ENCODE measurements at regions not wholly inside any gene's neighbourhood (a gene's known extent, or its start where the extent isn't known, plus 50 kb on each side); places are given as distances from the start of the nearest gene placed in this dataset.
"Not testable (repeated sequence)": the region's sequence is repeated elsewhere in the genome, so short reads cannot be mapped to it uniquely, and the experiment has no call there.

DNA sequence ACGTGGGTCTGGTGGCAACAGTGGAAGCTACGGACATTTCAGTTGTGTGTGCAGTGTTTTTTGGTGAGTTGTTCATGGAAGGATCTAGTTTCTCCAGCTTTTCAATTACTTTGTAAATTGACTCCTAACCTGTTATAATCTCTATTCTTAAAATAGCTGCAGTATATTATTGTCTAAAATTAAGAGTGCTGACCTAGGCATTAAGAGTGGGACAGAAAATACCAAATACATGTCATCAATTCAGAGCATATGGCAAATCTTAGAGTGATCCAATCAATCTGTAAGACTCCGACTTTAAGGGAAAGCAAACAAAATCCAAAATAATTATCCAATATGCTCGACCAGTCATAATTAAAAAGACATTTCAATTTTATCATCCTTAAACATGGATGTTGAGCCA lies 338.1 kb upstream of the PCDH9 start:
- H3K4me1 Mint-ChIP-seq, result no peaks in the 10 kb centered on the region
- H3K9me3 Mint-ChIP-seq, result peaks cover 5% of the 10 kb centered on the region
- no peak overlapping the region for H3K27ac Mint-ChIP-seq (ENCODE audit: low read depth)
- no peaks in the 10 kb centered on the region for H3K36me3 Mint-ChIP-seq (ENCODE audit: insufficient read depth)
- no peak for DNase-seq (ENCODE audit: low spot score in 2 of 2)
- no peaks in the 10 kb centered on the region for H3K27me3 Mint-ChIP-seq
- no peak for ATAC-seq (replicated peaks; ENCODE audit: extremely low read depth, poor library complexity, severe bottlenecking)
- H3K4me3 Mint-ChIP-seq, result no peak overlapping the region

DNA sequence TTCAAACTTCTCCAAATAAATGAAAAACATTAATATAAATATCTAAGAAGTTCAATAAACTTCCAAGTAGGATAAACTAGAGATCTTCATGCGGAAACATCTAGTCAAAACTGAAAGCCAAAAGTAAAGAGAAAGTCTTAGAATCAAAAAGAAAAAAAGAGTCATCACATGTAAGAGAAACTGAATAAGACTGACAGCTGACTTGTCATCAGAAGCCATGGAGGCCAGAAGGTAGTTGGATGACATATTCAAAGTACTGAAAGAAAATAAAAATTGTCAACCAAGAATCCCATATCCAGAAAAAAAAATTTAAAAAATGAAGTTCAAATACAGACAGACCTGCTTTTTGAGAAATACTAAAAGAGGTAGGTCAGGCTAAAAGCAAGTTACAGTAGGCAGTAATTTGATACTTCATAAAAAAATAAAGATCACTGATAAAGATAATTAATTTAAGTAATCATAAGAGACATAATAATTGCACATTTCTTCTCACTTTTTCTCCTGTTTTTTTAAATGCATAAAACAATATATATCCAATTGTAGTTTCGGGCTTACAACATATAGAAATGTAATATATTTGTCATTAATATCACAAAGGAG lies 327.6 kb upstream of the PCDH9 start:
- Mint-ChIP-seq H3K36me3 (ENCODE audit: insufficient read depth) (no peaks in the 10 kb centered on the region), H3K27me3 (no peaks in the 10 kb centered on the region), H3K9me3 (peaks cover 14% of the 10 kb centered on the region), H3K4me1 (no peaks in the 10 kb centered on the region), H3K4me3 (no peak overlapping the region), H3K27ac (ENCODE audit: low read depth) (no peak overlapping the region)
- DNase-seq (ENCODE audit: low spot score in 2 of 2) (no peak), ATAC-seq (replicated peaks; ENCODE audit: extremely low read depth, poor library complexity, severe bottlenecking) (no peak)

DNA sequence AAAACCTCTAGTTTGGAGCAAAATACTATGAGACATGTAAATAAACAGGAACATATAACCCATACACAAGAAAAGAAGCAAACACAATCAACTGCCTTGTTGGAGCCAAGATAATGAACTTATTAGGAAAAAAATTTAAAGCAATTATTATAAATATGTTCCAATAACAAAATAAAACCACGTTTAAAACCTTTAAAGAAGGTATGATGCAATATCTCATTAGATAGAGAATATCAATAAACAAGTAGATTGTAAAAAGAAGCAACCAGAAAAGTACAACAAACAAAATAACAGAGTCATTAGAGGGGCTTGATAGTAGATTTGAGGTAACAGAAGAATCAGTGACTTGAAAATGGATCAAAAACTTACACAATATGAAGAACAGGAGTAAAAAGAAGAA lies 327.0 kb upstream of the PCDH9 start:
- no peak for DNase-seq (ENCODE audit: low spot score in 2 of 2)
- H3K9me3 Mint-ChIP-seq, result peaks cover 14% of the 10 kb centered on the region
- no peaks in the 10 kb centered on the region for H3K4me1 Mint-ChIP-seq
- no peaks in the 10 kb centered on the region for H3K36me3 Mint-ChIP-seq (ENCODE audit: insufficient read depth)
- ATAC-seq (replicated peaks; ENCODE audit: extremely low read depth, poor library complexity, severe bottlenecking), result no peak
- H3K4me3 Mint-ChIP-seq, result no peak overlapping the region
- no peaks in the 10 kb centered on the region for H3K27me3 Mint-ChIP-seq
- no peak overlapping the region for H3K27ac Mint-ChIP-seq (ENCODE audit: low read depth)

DNA sequence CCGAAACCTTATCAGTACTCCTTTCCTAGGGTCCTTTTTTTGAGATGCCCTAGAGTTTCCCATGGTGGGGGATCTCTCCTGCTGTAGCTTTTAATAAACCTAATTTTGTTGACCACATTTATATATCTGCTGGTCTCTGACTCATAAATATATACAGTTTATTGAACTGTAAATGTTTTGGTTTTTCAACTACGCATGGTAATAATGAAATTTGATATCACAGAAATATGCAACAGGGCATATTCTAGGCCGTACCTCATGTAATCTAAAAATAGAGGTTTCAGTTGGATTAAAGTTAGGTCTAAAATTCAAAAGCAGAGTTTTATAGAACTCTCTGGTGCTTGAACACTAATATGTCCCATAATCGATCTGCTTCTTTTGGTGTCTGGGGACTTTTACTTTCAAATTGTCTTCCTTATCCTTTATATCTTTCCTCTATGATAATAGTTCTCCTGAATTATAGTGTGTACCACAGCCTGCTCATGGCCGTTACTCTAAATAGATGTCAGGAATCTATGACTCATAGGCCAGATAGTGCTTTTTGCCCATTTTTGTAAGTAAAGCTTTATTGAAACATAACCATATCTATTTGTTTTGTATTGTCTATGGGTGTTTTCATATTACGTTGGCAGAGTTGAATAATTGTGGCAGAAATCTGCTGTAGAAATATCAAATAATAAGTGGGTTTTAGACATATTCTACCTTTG lies 324.8 kb upstream of the PCDH9 start:
- H3K27me3 Mint-ChIP-seq, result no peaks in the 10 kb centered on the region
- DNase-seq (ENCODE audit: low spot score in 2 of 2) (no peak), ATAC-seq (replicated peaks; ENCODE audit: extremely low read depth, poor library complexity, severe bottlenecking) (no peak)
- H3K4me3 Mint-ChIP-seq, result no peak overlapping the region
- no peaks in the 10 kb centered on the region for H3K4me1 Mint-ChIP-seq
- H3K9me3 Mint-ChIP-seq, result peaks cover 19% of the 10 kb centered on the region
- no peak overlapping the region for H3K27ac Mint-ChIP-seq (ENCODE audit: low read depth)
- H3K36me3 Mint-ChIP-seq (ENCODE audit: insufficient read depth), result no peaks in the 10 kb centered on the region

DNA sequence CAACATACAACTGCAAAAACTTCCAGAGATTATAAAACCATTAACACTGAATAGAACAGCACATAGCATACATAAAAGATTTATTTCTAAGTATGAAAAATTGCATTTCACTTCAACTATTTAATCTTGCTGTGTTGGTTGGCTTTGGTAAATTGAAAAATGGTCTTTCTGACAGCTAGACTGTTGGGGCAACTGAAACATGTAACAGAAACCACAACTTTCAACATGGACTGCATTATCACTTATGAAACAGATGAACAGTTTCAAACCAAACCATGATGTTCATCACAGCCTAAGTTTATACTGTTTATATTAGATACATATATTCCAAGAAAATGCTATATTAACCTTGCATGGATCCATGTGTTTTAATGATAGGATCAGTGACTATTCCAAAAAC lies 324.1 kb upstream of the PCDH9 start:
- no peaks in the 10 kb centered on the region for H3K36me3 Mint-ChIP-seq (ENCODE audit: insufficient read depth)
- no peak overlapping the region for H3K27ac Mint-ChIP-seq (ENCODE audit: low read depth)
- H3K4me3 Mint-ChIP-seq, result no peak overlapping the region
- H3K27me3 Mint-ChIP-seq, result no peaks in the 10 kb centered on the region
- H3K4me1 Mint-ChIP-seq, result no peaks in the 10 kb centered on the region
- DNase-seq (ENCODE audit: low spot score in 2 of 2) (no peak), ATAC-seq (replicated peaks; ENCODE audit: extremely low read depth, poor library complexity, severe bottlenecking) (no peak)
- peaks cover 20% of the 10 kb centered on the region for H3K9me3 Mint-ChIP-seq

DNA sequence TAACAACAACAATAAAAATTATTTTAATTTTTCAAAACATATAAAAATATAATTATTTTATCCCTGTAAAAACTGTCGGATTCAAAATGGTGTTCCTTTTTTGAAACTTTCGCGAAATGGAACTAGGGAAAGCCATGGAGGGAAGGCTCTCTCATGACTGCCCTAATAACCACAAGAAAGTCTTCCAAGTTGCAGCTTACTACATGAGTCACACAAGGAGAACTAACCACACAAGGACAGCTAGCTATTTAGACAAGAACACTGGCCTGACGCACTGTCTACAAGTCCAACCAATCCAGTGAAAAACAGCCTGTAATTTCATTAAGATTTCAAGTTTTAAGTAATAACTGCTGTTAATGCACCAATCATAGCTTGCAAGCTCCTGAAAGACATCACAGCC lies 319.2 kb upstream of the PCDH9 start:
- no peak overlapping the region for H3K27ac Mint-ChIP-seq (ENCODE audit: low read depth)
- no peaks in the 10 kb centered on the region for H3K27me3 Mint-ChIP-seq
- no peaks in the 10 kb centered on the region for H3K4me1 Mint-ChIP-seq
- ATAC-seq (replicated peaks; ENCODE audit: extremely low read depth, poor library complexity, severe bottlenecking) (no peak), DNase-seq (ENCODE audit: low spot score in 2 of 2) (no peak)
- H3K36me3 Mint-ChIP-seq (ENCODE audit: insufficient read depth), result no peaks in the 10 kb centered on the region
- peaks cover 10% of the 10 kb centered on the region for H3K9me3 Mint-ChIP-seq
- H3K4me3 Mint-ChIP-seq, result no peak overlapping the region

DNA sequence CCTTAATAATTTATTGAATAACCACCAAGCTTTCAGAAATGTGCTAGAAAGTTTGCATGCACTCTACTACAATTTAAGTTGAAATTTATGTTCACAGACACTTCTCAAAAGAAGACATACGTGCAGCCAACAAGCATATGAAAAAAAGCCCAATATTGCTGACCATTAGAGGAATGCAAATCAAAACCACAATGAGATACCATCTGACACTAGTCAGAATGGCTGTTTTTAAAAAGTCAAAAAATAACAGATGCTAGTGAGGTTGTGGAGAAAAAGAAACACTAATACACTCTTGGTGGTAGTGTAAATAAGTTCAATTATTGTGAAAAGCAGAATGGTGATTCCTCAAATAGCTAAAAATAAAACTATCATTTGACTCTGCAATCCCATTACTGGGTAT lies 308.8 kb upstream of the PCDH9 start:
- Mint-ChIP-seq H3K27ac (ENCODE audit: low read depth) (no peak overlapping the region), H3K4me1 (no peaks in the 10 kb centered on the region), H3K27me3 (no peaks in the 10 kb centered on the region), H3K36me3 (ENCODE audit: insufficient read depth) (no peaks in the 10 kb centered on the region), H3K9me3 (peaks cover 27% of the 10 kb centered on the region), H3K4me3 (no peak overlapping the region)
- no peak for ATAC-seq (replicated peaks; ENCODE audit: extremely low read depth, poor library complexity, severe bottlenecking)
- no peak for DNase-seq (ENCODE audit: low spot score in 2 of 2)

DNA sequence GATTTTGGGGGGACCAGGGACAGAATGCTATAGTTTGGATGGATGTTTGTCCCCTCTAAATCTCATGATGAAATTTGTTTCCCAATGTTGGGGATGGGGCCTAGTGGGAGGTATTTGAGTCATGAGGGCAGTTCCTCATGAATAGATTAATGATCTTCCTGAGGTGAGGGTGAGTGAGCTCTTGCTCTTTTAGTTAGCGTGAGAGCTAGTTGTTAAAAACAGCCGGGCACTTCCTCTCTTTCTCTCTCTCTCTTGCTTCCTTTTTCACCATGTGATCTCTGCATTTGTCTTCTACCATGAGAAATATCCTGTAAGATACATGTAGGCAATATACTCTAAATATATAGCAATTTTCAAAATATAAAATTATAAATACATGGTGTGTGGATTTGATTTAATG lies 290.8 kb upstream of the PCDH9 start:
- DNase-seq (ENCODE audit: low spot score in 2 of 2), result no peak
- Mint-ChIP-seq H3K36me3 (ENCODE audit: insufficient read depth) (no peaks in the 10 kb centered on the region), H3K27me3 (no peaks in the 10 kb centered on the region), H3K27ac (ENCODE audit: low read depth) (no peak overlapping the region), H3K4me1 (no peaks in the 10 kb centered on the region), H3K4me3 (no peak overlapping the region), H3K9me3 (peaks cover 16% of the 10 kb centered on the region)
- ATAC-seq (replicated peaks; ENCODE audit: extremely low read depth, poor library complexity, severe bottlenecking), result no peak

DNA sequence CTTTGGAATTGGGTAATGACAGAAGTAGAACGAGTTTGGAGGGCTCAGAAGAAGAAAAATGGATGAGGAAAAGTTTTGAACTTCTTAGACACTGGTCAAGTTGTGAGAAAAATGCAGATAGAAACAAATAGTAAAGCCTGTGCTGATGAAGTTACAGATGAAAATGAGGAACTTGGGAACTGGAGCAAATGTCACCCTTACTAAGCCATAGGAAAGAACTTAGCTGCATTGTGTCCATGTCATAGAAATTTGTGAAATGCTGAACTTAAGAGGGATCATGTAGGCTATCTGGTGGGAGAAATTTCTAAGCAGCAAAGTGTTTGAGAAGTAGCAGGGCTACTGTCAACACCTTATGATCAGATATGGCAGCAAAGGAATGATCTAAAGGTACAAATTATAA lies 289.2 kb upstream of the PCDH9 start:
- no peak for DNase-seq (ENCODE audit: low spot score in 2 of 2)
- no peaks in the 10 kb centered on the region for H3K36me3 Mint-ChIP-seq (ENCODE audit: insufficient read depth)
- no peaks in the 10 kb centered on the region for H3K4me1 Mint-ChIP-seq
- H3K27ac Mint-ChIP-seq (ENCODE audit: low read depth), result no peak overlapping the region
- H3K27me3 Mint-ChIP-seq, result no peaks in the 10 kb centered on the region
- peaks cover 6% of the 10 kb centered on the region for H3K9me3 Mint-ChIP-seq
- no peak for ATAC-seq (replicated peaks; ENCODE audit: extremely low read depth, poor library complexity, severe bottlenecking)
- no peak overlapping the region for H3K4me3 Mint-ChIP-seq

DNA sequence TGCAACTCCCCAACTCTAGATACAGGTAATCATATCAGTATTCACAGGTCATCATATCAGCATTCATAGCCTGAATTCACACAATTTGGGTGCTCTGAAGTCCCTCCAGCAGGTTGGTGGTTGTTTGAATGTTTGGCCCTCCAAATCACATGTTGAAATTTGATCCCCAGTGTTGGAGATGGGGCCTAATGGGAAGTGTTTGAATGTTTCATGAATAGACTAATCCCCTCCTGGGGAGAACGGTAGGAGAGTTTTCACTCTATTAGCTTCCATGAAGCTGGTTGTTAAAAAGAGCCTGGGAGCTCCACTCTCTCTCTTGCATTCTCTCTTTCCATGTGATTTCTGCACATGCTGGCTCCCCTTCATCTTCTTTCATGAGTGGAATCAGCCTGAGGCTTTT lies 288.6 kb upstream of the PCDH9 start:
- no peak for ATAC-seq (replicated peaks; ENCODE audit: extremely low read depth, poor library complexity, severe bottlenecking)
- Mint-ChIP-seq H3K9me3 (peaks cover 6% of the 10 kb centered on the region), H3K4me3 (no peak overlapping the region), H3K36me3 (ENCODE audit: insufficient read depth) (no peaks in the 10 kb centered on the region), H3K27ac (ENCODE audit: low read depth) (no peak overlapping the region), H3K4me1 (no peaks in the 10 kb centered on the region), H3K27me3 (no peaks in the 10 kb centered on the region)
- DNase-seq (ENCODE audit: low spot score in 2 of 2), result no peak

DNA sequence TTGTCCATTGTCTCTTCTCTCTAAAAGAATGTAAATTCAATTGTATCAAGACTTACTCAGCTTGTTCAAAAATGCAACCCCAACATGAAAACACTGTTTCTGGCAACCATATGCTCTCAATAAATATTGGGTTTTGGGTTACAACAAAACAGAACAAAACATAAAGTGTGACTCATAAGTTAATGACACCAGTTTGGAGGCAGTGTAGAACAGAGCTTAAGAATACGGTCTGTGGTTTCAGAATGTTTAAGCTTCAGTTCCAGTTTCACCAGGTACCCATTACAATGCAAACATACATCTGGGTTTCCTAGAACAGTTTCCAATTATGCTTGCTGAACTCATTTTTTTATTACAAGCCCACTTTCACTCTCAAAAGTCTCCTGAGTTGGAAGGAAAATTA lies 285.8 kb upstream of the PCDH9 start:
- no peak for DNase-seq (ENCODE audit: low spot score in 2 of 2)
- H3K36me3 Mint-ChIP-seq (ENCODE audit: insufficient read depth), result no peaks in the 10 kb centered on the region
- H3K9me3 Mint-ChIP-seq, result peaks cover 3% of the 10 kb centered on the region
- no peak for ATAC-seq (replicated peaks; ENCODE audit: extremely low read depth, poor library complexity, severe bottlenecking)
- H3K4me1 Mint-ChIP-seq, result no peaks in the 10 kb centered on the region
- no peaks in the 10 kb centered on the region for H3K27me3 Mint-ChIP-seq
- H3K27ac Mint-ChIP-seq (ENCODE audit: low read depth), result no peak overlapping the region
- H3K4me3 Mint-ChIP-seq, result no peak overlapping the region

DNA sequence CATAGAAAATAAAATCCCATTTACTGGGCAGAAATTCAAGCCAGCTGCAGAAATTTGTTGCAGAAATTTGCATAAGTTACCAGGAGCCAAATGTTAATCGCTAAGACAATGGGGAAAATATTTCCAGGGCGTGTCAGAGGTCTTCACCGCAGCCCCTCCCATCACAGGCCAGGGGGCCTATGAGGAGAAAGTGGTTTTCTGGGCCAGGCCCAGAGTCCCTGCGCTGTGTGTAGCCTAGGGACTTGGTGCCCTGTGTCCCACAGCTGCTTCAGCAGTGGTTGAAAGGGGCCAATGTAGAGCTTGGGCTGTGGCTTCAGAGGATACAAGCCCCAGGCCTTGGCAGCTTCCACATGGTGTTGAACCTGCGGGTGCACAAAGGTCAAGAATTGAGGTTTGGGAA lies 278.9 kb upstream of the PCDH9 start:
- Mint-ChIP-seq H3K27ac (ENCODE audit: low read depth) (no peak overlapping the region), H3K4me1 (no peaks in the 10 kb centered on the region), H3K36me3 (ENCODE audit: insufficient read depth) (no peaks in the 10 kb centered on the region), H3K9me3 (peaks cover 11% of the 10 kb centered on the region), H3K27me3 (no peaks in the 10 kb centered on the region), H3K4me3 (no peak overlapping the region)
- ATAC-seq (replicated peaks; ENCODE audit: extremely low read depth, poor library complexity, severe bottlenecking) (no peak), DNase-seq (ENCODE audit: low spot score in 2 of 2) (no peak)

DNA sequence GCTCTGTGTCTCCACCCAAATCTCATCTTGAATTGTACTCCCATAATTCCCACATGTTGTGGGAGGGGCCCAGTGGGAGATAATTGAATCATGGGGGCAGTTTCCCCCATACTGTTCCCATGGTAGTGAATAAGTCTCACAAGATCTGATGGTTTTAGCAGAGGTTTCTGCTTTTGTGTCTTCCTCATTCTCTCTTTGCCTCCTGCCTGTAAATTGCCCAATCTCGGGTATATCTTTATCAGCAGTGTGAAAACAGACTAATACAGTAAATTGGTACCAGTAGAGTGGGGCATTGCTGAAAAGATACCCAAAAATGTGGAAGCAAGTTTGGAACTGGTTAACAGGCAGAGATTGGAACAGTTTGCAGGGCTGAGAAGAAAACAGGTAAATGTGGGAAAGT lies 278.1 kb upstream of the PCDH9 start:
- not testable (repeated sequence) for H3K36me3 Mint-ChIP-seq (ENCODE audit: insufficient read depth); H3K27ac Mint-ChIP-seq (ENCODE audit: low read depth); H3K4me1 Mint-ChIP-seq; DNase-seq (ENCODE audit: low spot score in 2 of 2); H3K4me3 Mint-ChIP-seq; ATAC-seq (replicated peaks; ENCODE audit: extremely low read depth, poor library complexity, severe bottlenecking); H3K27me3 Mint-ChIP-seq
- peaks cover 11% of the 10 kb centered on the region for H3K9me3 Mint-ChIP-seq
